HFFc6 (cell line): ENCODE measurements at regions not wholly inside any gene's neighbourhood (a gene's known extent, or its start where the extent isn't known, plus 50 kb on each side); places are given as distances from the start of the nearest gene placed in this dataset.

Source experiments
- DNase-seq: peaks from one replicate; pipeline ENCODE4 v3.0.0-alpha.2; 2018
- H3K27ac Mint-ChIP-seq: 2 replicates; pipeline ENCODE4 v1.8.0; 2020; ENCODE audit warnings: mild to moderate bottlenecking, mixed read lengths
- H3K27me3 Mint-ChIP-seq: 2 replicates; pipeline ENCODE4 v1.8.0; 2021; ENCODE audit warnings: mild to moderate bottlenecking, moderate library complexity, mixed read lengths; ENCODE audit not compliant: insufficient read depth
- H3K36me3 Mint-ChIP-seq: 2 replicates; pipeline ENCODE4 v1.8.0; 2021; ENCODE audit warnings: low read depth, mixed read lengths
- H3K4me1 Mint-ChIP-seq: 2 replicates; pipeline ENCODE4 v1.8.0; 2020; ENCODE audit warnings: low read depth, mixed read lengths
- H3K4me3 Mint-ChIP-seq: 2 replicates; pipeline ENCODE4 v1.8.0; 2020; ENCODE audit warnings: mild to moderate bottlenecking, moderate library complexity, mixed read lengths
- H3K9me3 Mint-ChIP-seq: 2 replicates; pipeline ENCODE4 v1.8.0; 2020; ENCODE audit warnings: mild to moderate bottlenecking, mixed read lengths
- CTCF ChIP-seq: fragments of 200-600 bp; sonication (generic); IDR thresholded peaks from 2 replicates; pipeline ENCODE4 v1.5.0; 2021; ENCODE audit warnings: antibody characterized with exemption, mild to moderate bottlenecking

- H3K4me1 Mint-ChIP-seq, result no peaks in the 10 kb centered on the region
- peaks cover 10% of the 10 kb centered on the region for H3K9me3 Mint-ChIP-seq
- peaks cover 5% of the 10 kb centered on the region; the same call in 1 of the 2 replicates for H3K27me3 Mint-ChIP-seq
- TF ChIP-seq CTCF, result no peak
- H3K36me3 Mint-ChIP-seq, result no peaks in the 10 kb centered on the region
- DNase-seq, result no peak
- H3K27ac Mint-ChIP-seq, result no peak overlapping the region
- no peak overlapping the region for H3K4me3 Mint-ChIP-seq
Measured at GRCh38 chr2:186980787-186981550, 132.0 kb upstream of the ZSWIM2 start.

- DNase-seq, result no peak
- H3K27ac Mint-ChIP-seq, result no peak overlapping the region
Measured at GRCh38 chr2:186980117-186980442, 131.1 kb upstream of the ZSWIM2 start.

GRCh38 chr2:186979439-186980116 lies 130.6 kb upstream of the ZSWIM2 start:
- no peak overlapping the region for H3K27ac Mint-ChIP-seq
- peaks cover 4% of the 10 kb centered on the region for H3K9me3 Mint-ChIP-seq
- no peaks in the 10 kb centered on the region for H3K4me1 Mint-ChIP-seq
- TF ChIP-seq CTCF, result no peak
- peaks cover 6% of the 10 kb centered on the region; the same call in 1 of the 2 replicates for H3K27me3 Mint-ChIP-seq
- H3K36me3 Mint-ChIP-seq, result no peaks in the 10 kb centered on the region
- no peak overlapping the region for H3K4me3 Mint-ChIP-seq
- no peak for DNase-seq

More at GRCh38 chr2:186980117-186980442, 131.1 kb upstream of the ZSWIM2 start:
- Mint-ChIP-seq H3K9me3 (peaks cover 4% of the 10 kb centered on the region), H3K27me3 (peaks cover 5% of the 10 kb centered on the region; the same call in 1 of the 2 replicates), H3K4me1 (no peaks in the 10 kb centered on the region), H3K36me3 (no peaks in the 10 kb centered on the region), H3K4me3 (no peak overlapping the region)
- TF ChIP-seq CTCF, result no peak

GRCh38 chr2:186977433-186978045 lies 128.6 kb upstream of the ZSWIM2 start:
- no peak for DNase-seq
- Mint-ChIP-seq H3K27ac (no peak overlapping the region), H3K36me3 (no peaks in the 10 kb centered on the region), H3K9me3 (no peaks in the 10 kb centered on the region), H3K4me3 (no peak overlapping the region), H3K4me1 (no peaks in the 10 kb centered on the region), H3K27me3 (peaks cover 7% of the 10 kb centered on the region; the same call in 1 of the 2 replicates)
- no peak for TF ChIP-seq CTCF

GRCh38 chr2:186976329-186976728 lies 127.4 kb upstream of the ZSWIM2 start:
- TF ChIP-seq CTCF, result no peak
- Mint-ChIP-seq H3K27me3 (peaks cover 7% of the 10 kb centered on the region; the same call in 1 of the 2 replicates), H3K9me3 (no peaks in the 10 kb centered on the region), H3K27ac (no peak overlapping the region), H3K36me3 (no peaks in the 10 kb centered on the region), H3K4me1 (no peaks in the 10 kb centered on the region), H3K4me3 (no peak overlapping the region)
- no peak for DNase-seq
